Upper lobe of left lung (tissue), 6 donors: ENCODE measurements at regions not wholly inside any gene's neighbourhood (a gene's known extent, or its start where the extent isn't known, plus 50 kb on each side); places are given as distances from the start of the nearest gene placed in this dataset.
A peak's percentile ranks its signal among the peaks of the same experiment; 100 is the strongest.

Source experiments
- ATAC-seq, 2 donors: fragments of 200-7000 bp; cut with Tn5 transposase; one replicate each; pipeline ENCODE4 v1.9.1; 2022; ENCODE audit warnings: mild to moderate bottlenecking in 2 of 2, moderate library complexity in 2 of 2; ENCODE audit not compliant: low FRiP score in 2 of 2
- DNase-seq, 2 donors: peaks; one replicate each; pipeline ENCODE4 v3.0.0-alpha.2; 2019 to 2020
- H3K27ac ChIP-seq, 4 donors: fragments of 200-600 bp; sonication (generic); one replicate each; pipeline ENCODE4 v1.5.1; 2016 to 2019
- H3K27me3 ChIP-seq, 4 donors: fragments of 200-600 bp; sonication (generic); one replicate each; pipeline ENCODE4 v1.5.1; 2017 to 2019
- H3K36me3 ChIP-seq, 4 donors: fragments of 200-600 bp; sonication (generic); one replicate each; pipeline ENCODE4 v1.5.1; 2016 to 2019
- H3K4me1 ChIP-seq, 4 donors: fragments of 200-600 bp; sonication (generic); one replicate each; pipeline ENCODE4 v1.5.1; 2018 to 2019
- H3K4me3 ChIP-seq, 4 donors: fragments of 200-600 bp; sonication (generic); one replicate each; pipeline ENCODE4 v1.5.1; 2017 to 2019; ENCODE audit warnings: mild to moderate bottlenecking in 2 of 4, moderate library complexity in 1 of 4
- H3K9me3 ChIP-seq, 4 donors: fragments of 200-600 bp; sonication (generic); one replicate each; pipeline ENCODE4 v1.5.1; 2018 to 2019
- CTCF ChIP-seq, 6 experiments: fragments of 450-650 bp in 4 of 6; fragments of 200-600 bp in 2 of 6; sonication (generic) in 2 of 6; IDR thresholded peaks; one replicate each; pipeline ENCODE4 v1.5.1; 2016 to 2019; ENCODE audit warnings: antibody characterized with exemption in 6 of 6
- EP300 ChIP-seq, 4 donors: sonication (generic); formaldehyde crosslinking; IDR thresholded peaks; one replicate each; pipeline ENCODE4 v1.5.1; 2017; ENCODE audit warnings: antibody characterized with exemption in 4 of 4, control low read depth in 2 of 4
- POLR2A ChIP-seq, 4 donors: fragments of 450-650 bp; IDR thresholded peaks; one replicate each; pipeline ENCODE4 v1.5.1; 2016 to 2017; ENCODE audit warnings: antibody characterized with exemption in 4 of 4, mild to moderate bottlenecking in 2 of 4
- POLR2AphosphoS5 ChIP-seq, 2 donors: sonication (generic); formaldehyde crosslinking; IDR thresholded peaks; one replicate each; pipeline ENCODE4 v1.5.1; 2017; ENCODE audit warnings: antibody characterized with exemption in 2 of 2
- WGBS, 2 donors: methylation state at CpG; one replicate each; pipeline ENCODE4 v1.1.5; 2017 to 2018; 5-methylcytosine and 5-hydroxymethylcytosine counted together
- donor health status: DM: no; HTN: no; CAD: no; lungs with moderate emphysema.
- donor health status: DM: no; HTN: yes; CAD: no; lungs with severe emphysema.

- Histone ChIP-seq H3K36me3 (no peaks in the 10 kb centered on the region), H3K27me3 (no peaks in the 10 kb centered on the region), H3K27ac (no peak overlapping the region), H3K9me3 (no peaks in the 10 kb centered on the region), H3K4me3 (no peak overlapping the region), H3K4me1 (no peaks in the 10 kb centered on the region)
- 90% methylated on average over 3 of the region's 3 CpGs for WGBS, 2 donors
- DNase-seq (no peak), ATAC-seq (no peak)
- TF ChIP-seq POLR2A (IDR thresholded peaks at IDR 0.05) (no peak), POLR2AphosphoS5 (IDR thresholded peaks at IDR 0.05) (no peak), EP300 (IDR thresholded peaks at IDR 0.05) (no peak), CTCF (IDR thresholded peaks at IDR 0.05) (no peak)
Measured at GRCh38 chr14:86662334-86662733, 1132.4 kb downstream of the FLRT2 start.

GRCh38 chr14:86654558-86655184 is 1124.7 kb downstream of the FLRT2 start:
- TF ChIP-seq EP300 (IDR thresholded peaks at IDR 0.05): no peak
- TF ChIP-seq POLR2A (IDR thresholded peaks at IDR 0.05): no peak
- no peak for TF ChIP-seq POLR2AphosphoS5 (IDR thresholded peaks at IDR 0.05)
- peak in 3 of 6 experiments; percentile 22 to 44 (median 23) for TF ChIP-seq CTCF (IDR thresholded peaks at IDR 0.05)

GRCh38 chr14:86652526-86652925 is 1122.6 kb downstream of the FLRT2 start:
- no peak overlapping the region for H3K4me3 ChIP-seq
- WGBS, 2 donors: 71 to 73% methylated on average over 4 of the region's 4 CpGs
- no peaks in the 10 kb centered on the region for H3K27me3 ChIP-seq
- ATAC-seq (no peak), DNase-seq (no peak)
- H3K36me3 ChIP-seq: no peaks in the 10 kb centered on the region
- H3K4me1 ChIP-seq: no peaks in the 10 kb centered on the region
- TF ChIP-seq EP300 (IDR thresholded peaks at IDR 0.05) (no peak), POLR2A (IDR thresholded peaks at IDR 0.05) (no peak), POLR2AphosphoS5 (IDR thresholded peaks at IDR 0.05) (no peak), CTCF (IDR thresholded peaks at IDR 0.05) (no peak)
- no peak overlapping the region for H3K27ac ChIP-seq
- H3K9me3 ChIP-seq: no peaks in the 10 kb centered on the region

More at GRCh38 chr14:86654558-86655184, 1124.7 kb downstream of the FLRT2 start:
- no peaks in the 10 kb centered on the region for H3K4me1 ChIP-seq
- H3K27ac ChIP-seq: no peak overlapping the region
- WGBS, 2 donors: 53 to 54% methylated on average over 8 of the region's 8 CpGs
- H3K27me3 ChIP-seq: no peaks in the 10 kb centered on the region
- ATAC-seq (no peak), DNase-seq (peak in 1 of 2 donors; percentile 42)
- no peaks in the 10 kb centered on the region for H3K36me3 ChIP-seq
- no peak overlapping the region for H3K4me3 ChIP-seq
- H3K9me3 ChIP-seq: no peaks in the 10 kb centered on the region

- Histone ChIP-seq H3K4me3 (no peak overlapping the region), H3K27me3 (no peaks in the 10 kb centered on the region), H3K9me3 (no peaks in the 10 kb centered on the region), H3K27ac (no peak overlapping the region), H3K36me3 (no peaks in the 10 kb centered on the region), H3K4me1 (no peaks in the 10 kb centered on the region)
- no peak for TF ChIP-seq POLR2A (IDR thresholded peaks at IDR 0.05)
- TF ChIP-seq EP300 (IDR thresholded peaks at IDR 0.05): no peak
- TF ChIP-seq POLR2AphosphoS5 (IDR thresholded peaks at IDR 0.05): no peak
- TF ChIP-seq CTCF (IDR thresholded peaks at IDR 0.05): no peak
- 77 to 86% methylated on average over 4 of the region's 4 CpGs for WGBS, 2 donors
- no peak for DNase-seq
- ATAC-seq: no peak
Measured at GRCh38 chr14:86646696-86647690, 1117.0 kb downstream of the FLRT2 start.
